ENCODE measurements at regions not wholly inside any gene's neighbourhood (a gene's known extent, or its start where the extent isn't known, plus 50 kb on each side); places are given as distances from the start of the nearest gene placed in this dataset.

DNA sequence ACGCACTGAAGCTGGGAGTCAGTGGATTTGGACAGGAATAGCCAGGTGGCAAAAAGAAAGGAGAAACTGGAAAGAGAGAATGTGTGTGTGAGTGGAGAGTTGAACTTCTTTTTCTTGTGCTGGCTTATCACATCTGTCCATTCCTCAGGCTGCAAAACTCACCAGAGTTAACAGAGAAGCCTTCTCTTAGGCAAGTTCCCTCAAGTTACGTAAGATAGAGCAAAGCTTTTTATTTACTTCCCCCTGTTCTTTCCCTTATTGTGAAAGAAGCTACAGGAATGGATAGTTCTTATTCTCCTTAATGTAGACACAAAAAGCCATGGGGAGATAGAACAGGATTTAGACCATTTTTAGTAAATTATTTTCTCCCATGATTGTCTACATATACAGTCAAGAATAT lies 188.6 kb downstream of the BMP2 start:
- Histone ChIP-seq H2AFZ (ENCODE audit: low read depth, low read length) (no peak overlapping the region), H3K9ac (ENCODE audit: low read depth, low read length) (no peak overlapping the region), H4K20me1 (ENCODE audit: insufficient read depth, low read length) (no peaks in the 10 kb centered on the region), H3K27ac (ENCODE audit: low read length) (no peak overlapping the region), H3K4me1 (ENCODE audit: insufficient read depth, low read length) (no peaks in the 10 kb centered on the region), H3K4me3 (ENCODE audit: low read depth in 1 of 2, low read length in 2 of 2) (no peak overlapping the region), H3K79me2 (ENCODE audit: insufficient read depth, low read length) (no peaks in the 10 kb centered on the region), H3K36me3 (ENCODE audit: insufficient read depth, low read length) (no peaks in the 10 kb centered on the region), H3K27me3 (ENCODE audit: insufficient read depth, low read length, poor library complexity) (no peaks in the 10 kb centered on the region), H3K9me3 (ENCODE audit: insufficient read depth, low read length, severe bottlenecking) (no peaks in the 10 kb centered on the region), H3K4me2 (ENCODE audit: insufficient read depth, low read length) (no peak overlapping the region)
- TF ChIP-seq CTCF (IDR thresholded peaks at IDR 0.05; ENCODE audit: borderline replicate concordance, extremely low read depth, low read length, poor library complexity, severe bottlenecking) (no peak), EZH2 (IDR thresholded peaks at IDR 0.05; ENCODE audit: borderline replicate concordance, low read depth, low read length, severe bottlenecking) (no peak)
- DNase-seq (no peak), ATAC-seq (ENCODE audit: insufficient read depth, low read depth) (no peak)

GRCh38 chr20:6956574-6956973 lies 189.1 kb downstream of the BMP2 start:
- no peaks in the 10 kb centered on the region for H3K4me1 ChIP-seq (ENCODE audit: insufficient read depth, low read length)
- TF ChIP-seq EZH2 (IDR thresholded peaks at IDR 0.05; ENCODE audit: borderline replicate concordance, low read depth, low read length, severe bottlenecking) = no peak
- no peak for TF ChIP-seq CTCF (IDR thresholded peaks at IDR 0.05; ENCODE audit: borderline replicate concordance, extremely low read depth, low read length, poor library complexity, severe bottlenecking)
- H4K20me1 ChIP-seq (ENCODE audit: insufficient read depth, low read length) = no peaks in the 10 kb centered on the region
- no peak overlapping the region for H3K4me2 ChIP-seq (ENCODE audit: insufficient read depth, low read length)
- H3K36me3 ChIP-seq (ENCODE audit: insufficient read depth, low read length) = no peaks in the 10 kb centered on the region
- ATAC-seq (ENCODE audit: insufficient read depth, low read depth) (no peak), DNase-seq (no peak)
- H3K4me3 ChIP-seq (ENCODE audit: low read depth in 1 of 2, low read length in 2 of 2) = no peak overlapping the region
- no peaks in the 10 kb centered on the region for H3K27me3 ChIP-seq (ENCODE audit: insufficient read depth, low read length, poor library complexity)
- no peak overlapping the region for H3K9ac ChIP-seq (ENCODE audit: low read depth, low read length)
- H3K79me2 ChIP-seq (ENCODE audit: insufficient read depth, low read length) = no peaks in the 10 kb centered on the region
- H2AFZ ChIP-seq (ENCODE audit: low read depth, low read length) = no peak overlapping the region
- no peak overlapping the region for H3K27ac ChIP-seq (ENCODE audit: low read length)
- H3K9me3 ChIP-seq (ENCODE audit: insufficient read depth, low read length, severe bottlenecking) = no peaks in the 10 kb centered on the region

DNA sequence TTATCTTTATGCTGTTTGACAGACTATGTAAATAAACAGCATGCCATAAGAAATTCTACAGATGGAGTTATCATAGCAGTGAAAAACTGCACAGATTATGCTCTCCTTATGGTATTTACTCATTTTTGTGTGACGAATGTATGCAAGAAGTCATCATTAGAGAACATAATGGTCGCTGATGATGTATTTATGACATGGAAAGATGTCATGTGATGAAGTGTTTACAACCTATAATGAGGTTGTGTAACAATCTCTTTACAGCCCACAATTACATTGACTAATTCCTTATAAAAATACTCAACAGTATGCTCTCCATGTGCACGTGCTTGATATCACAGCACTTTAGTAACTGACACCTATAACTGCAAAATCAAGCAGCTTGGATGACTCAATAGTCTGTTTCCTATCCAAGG lies 192.4 kb downstream of the BMP2 start:
- H3K4me3 ChIP-seq (ENCODE audit: low read depth in 1 of 2, low read length in 2 of 2) = no peak overlapping the region
- no peak overlapping the region for H2AFZ ChIP-seq (ENCODE audit: low read depth, low read length)
- no peak for ATAC-seq (ENCODE audit: insufficient read depth, low read depth)
- no peaks in the 10 kb centered on the region for H3K79me2 ChIP-seq (ENCODE audit: insufficient read depth, low read length)
- no peak overlapping the region for H3K4me2 ChIP-seq (ENCODE audit: insufficient read depth, low read length)
- H3K36me3 ChIP-seq (ENCODE audit: insufficient read depth, low read length) = no peaks in the 10 kb centered on the region
- H3K27me3 ChIP-seq (ENCODE audit: insufficient read depth, low read length, poor library complexity) = no peaks in the 10 kb centered on the region
- TF ChIP-seq EZH2 (IDR thresholded peaks at IDR 0.05; ENCODE audit: borderline replicate concordance, low read depth, low read length, severe bottlenecking) (no peak), CTCF (IDR thresholded peaks at IDR 0.05; ENCODE audit: borderline replicate concordance, extremely low read depth, low read length, poor library complexity, severe bottlenecking) (no peak)
- H3K9ac ChIP-seq (ENCODE audit: low read depth, low read length) = no peak overlapping the region
- H3K27ac ChIP-seq (ENCODE audit: low read length) = no peak overlapping the region
- no peaks in the 10 kb centered on the region for H3K4me1 ChIP-seq (ENCODE audit: insufficient read depth, low read length)
- no peaks in the 10 kb centered on the region for H4K20me1 ChIP-seq (ENCODE audit: insufficient read depth, low read length)
- H3K9me3 ChIP-seq (ENCODE audit: insufficient read depth, low read length, severe bottlenecking) = no peaks in the 10 kb centered on the region
- DNase-seq = no peak

DNA sequence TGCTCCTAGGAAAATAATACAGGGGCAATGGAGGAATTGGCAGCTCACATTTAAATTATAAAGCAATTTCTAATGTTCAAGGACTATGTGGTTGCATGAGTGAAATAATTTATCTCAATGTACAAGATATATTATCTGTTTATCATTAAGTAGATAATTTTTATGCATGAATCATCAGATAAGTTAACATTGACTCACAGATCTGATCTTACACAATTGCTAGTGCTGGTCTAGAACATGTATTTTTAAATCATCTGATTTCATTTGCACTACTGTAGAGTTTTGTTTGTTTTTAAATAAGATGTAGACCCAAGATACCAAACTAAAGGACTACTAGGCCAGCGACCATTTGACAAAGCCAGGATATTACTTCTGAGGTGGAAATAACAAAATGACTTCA lies 199.2 kb downstream of the BMP2 start:
- H3K27ac ChIP-seq (ENCODE audit: low read length) = no peak overlapping the region
- H2AFZ ChIP-seq (ENCODE audit: low read depth, low read length) = no peak overlapping the region
- H3K36me3 ChIP-seq (ENCODE audit: insufficient read depth, low read length) = no peaks in the 10 kb centered on the region
- ATAC-seq (ENCODE audit: insufficient read depth, low read depth) (no peak), DNase-seq (no peak)
- no peaks in the 10 kb centered on the region for H3K4me1 ChIP-seq (ENCODE audit: insufficient read depth, low read length)
- TF ChIP-seq CTCF (IDR thresholded peaks at IDR 0.05; ENCODE audit: borderline replicate concordance, extremely low read depth, low read length, poor library complexity, severe bottlenecking) (no peak), EZH2 (IDR thresholded peaks at IDR 0.05; ENCODE audit: borderline replicate concordance, low read depth, low read length, severe bottlenecking) (no peak)
- H3K4me3 ChIP-seq (ENCODE audit: low read depth in 1 of 2, low read length in 2 of 2) = no peak overlapping the region
- no peak overlapping the region for H3K9ac ChIP-seq (ENCODE audit: low read depth, low read length)
- no peak overlapping the region for H3K4me2 ChIP-seq (ENCODE audit: insufficient read depth, low read length)
- no peaks in the 10 kb centered on the region for H3K27me3 ChIP-seq (ENCODE audit: insufficient read depth, low read length, poor library complexity)
- no peaks in the 10 kb centered on the region for H3K79me2 ChIP-seq (ENCODE audit: insufficient read depth, low read length)
- H4K20me1 ChIP-seq (ENCODE audit: insufficient read depth, low read length) = no peaks in the 10 kb centered on the region
- no peaks in the 10 kb centered on the region for H3K9me3 ChIP-seq (ENCODE audit: insufficient read depth, low read length, severe bottlenecking)

All from DND-41 (cell line).